HCT116 (cell line): ENCODE measurements at regions not wholly inside any gene's neighbourhood (a gene's known extent, or its start where the extent isn't known, plus 50 kb on each side); places are given as distances from the start of the nearest gene placed in this dataset.
"Not testable (repeated sequence)": the region's sequence is repeated elsewhere in the genome, so short reads cannot be mapped to it uniquely, and the experiment has no call there.

Experiments used
- ATAC-seq: fragments of 200-7000 bp; cut with Tn5 transposase; 2 replicates; pipeline ENCODE4 v1.9.1; 2020; ENCODE audit warnings: mild to moderate bottlenecking, moderate library complexity
- BruUV-seq: library from RNA; stranded (reverse); fragments of 400-500 nt; replicated peaks from 2 replicates; lab custom pipeline; 2021; lab: Mats Ljungman, UMichigan
- CTCF ChIA-PET: fragments of 300-600 bp; sonication (Branson Sonifier 250); formaldehyde crosslinking; loops from one replicate; lab custom pipeline; 2021; ENCODE audit warnings: antibody characterized with exemption; lab: Charles Lee
- POLR2A ChIA-PET: fragments of 300-600, 350-600 bp; sonication (Branson Sonifier 250); formaldehyde crosslinking; loops from one replicate; lab custom pipeline; 2021; ENCODE audit warnings: antibody characterized with exemption; lab: Charles Lee
- RAD21 ChIA-PET, 2 experiments: fragments of 300-600 bp; sonication (Branson Sonifier 250); formaldehyde crosslinking; loops; one replicate each; lab custom pipeline; 2023; ENCODE audit warnings: low total read pairs in 2 of 2; ENCODE audit not compliant: uncharacterized antibody in 2 of 2, unreplicated experiment in 2 of 2, low non-redundant PET in 1 of 2; lab: Charles Lee
- DNase-seq: peaks from one replicate; pipeline ENCODE4 v3.0.0-alpha.2; 2010; ENCODE audit warnings: low read depth, low spot score
- H2AFZ ChIP-seq: fragments of 200-600 bp; shearing (Covaris generic), sonication (generic); 2 replicates; pipeline ENCODE4 v1.6.1; 2017; ENCODE audit warnings: low read depth, mixed run types, mixed read lengths, antibody characterized with exemption, low read length; ENCODE audit not compliant: poor library complexity, severe bottlenecking
- H3K27ac ChIP-seq: 2 replicates; pipeline ENCODE4 v1.5.1; 2012; ENCODE audit warnings: low read depth, low read length
- H3K27me3 ChIP-seq: fragments of 200-600 bp; sonication (generic); 2 replicates; pipeline ENCODE4 v1.6.1; 2016; ENCODE audit warnings: mixed run types, low read length, mixed read lengths; ENCODE audit not compliant: insufficient read depth
- H3K36me3 ChIP-seq, 2 experiments: fragments of 200-500 bp in 1 of 2; fragments of 200-600 bp in 1 of 2; sonication (Bioruptor generic) in 1 of 2; sonication (generic) in 1 of 2; 2 replicates each; pipeline versions ENCODE4 v1.5.1 to v1.6.1; 2014 to 2016; ENCODE audit warnings: low read length in 2 of 2, inconsistent platforms in 1 of 2, mixed read lengths in 1 of 2, mixed run types in 1 of 2; ENCODE audit not compliant: insufficient read depth in 2 of 2, control insufficient read depth in 1 of 2
- H3K4me1 ChIP-seq, 2 experiments: fragments of 200-600 bp in 1 of 2; sonication (generic) in 1 of 2; 2 replicates each; pipeline versions ENCODE4 v1.5.1 to v1.6.1; 2012 to 2017; ENCODE audit warnings: low read length in 2 of 2, inconsistent platforms in 1 of 2, mild to moderate bottlenecking in 1 of 2, mixed read lengths in 1 of 2, mixed run types in 1 of 2, moderate library complexity in 1 of 2; ENCODE audit not compliant: insufficient read depth in 2 of 2, control insufficient read depth in 1 of 2
- H3K4me2 ChIP-seq: fragments of 200-600 bp; sonication (generic); 2 replicates; pipeline ENCODE4 v1.6.1; 2017; ENCODE audit warnings: mixed run types, low read length, mixed read lengths
- H3K4me3 ChIP-seq, 2 experiments: fragments of 200-600 bp in 1 of 2; sonication (generic) in 1 of 2; replicated peaks in 1 of 2; 2 replicates each; pipeline ENCODE4 v1.5.1; 2011 to 2016; ENCODE audit warnings: low read length in 2 of 2, control low read depth in 1 of 2, low read depth in 1 of 2, mild to moderate bottlenecking in 1 of 2, mixed read lengths in 1 of 2, mixed run types in 1 of 2
- H3K79me2 ChIP-seq: fragments of 200-600 bp; sonication (generic); 2 replicates; pipeline ENCODE4 v1.6.1; 2017; ENCODE audit warnings: mild to moderate bottlenecking, mixed run types, low read length, moderate library complexity, mixed read lengths; ENCODE audit not compliant: insufficient read depth
- H3K9ac ChIP-seq: fragments of 200-600 bp; sonication (generic); 2 replicates; pipeline ENCODE4 v1.6.1; 2016; ENCODE audit warnings: low read length, mixed read lengths
- H3K9me2 ChIP-seq: fragments of 200-600 bp; sonication (generic), shearing (Covaris generic); 2 replicates; pipeline ENCODE4 v1.6.1; 2017; ENCODE audit warnings: mixed run types, mild to moderate bottlenecking, moderate library complexity; ENCODE audit not compliant: insufficient read depth
- H3K9me3 ChIP-seq, 2 experiments: fragments of 200-500 bp in 1 of 2; fragments of 200-600 bp in 1 of 2; sonication (Bioruptor generic) in 1 of 2; sonication (generic) in 1 of 2; 2 replicates each; pipeline ENCODE4 v1.6.1; 2014 to 2017; ENCODE audit warnings: low read length in 2 of 2, mixed read lengths in 2 of 2, inconsistent platforms in 1 of 2, low read depth in 1 of 2, mild to moderate bottlenecking in 1 of 2, mixed run types in 1 of 2, moderate library complexity in 1 of 2; ENCODE audit not compliant: control insufficient read depth in 1 of 2, insufficient read depth in 1 of 2
- H4K20me1 ChIP-seq: fragments of 200-600 bp; sonication (generic), shearing (Covaris generic); 2 replicates; pipeline ENCODE4 v1.6.1; 2017; ENCODE audit warnings: mixed run types, mild to moderate bottlenecking, moderate library complexity; ENCODE audit not compliant: insufficient read depth
- CBX3 ChIP-seq: IDR thresholded peaks from 2 replicates; pipeline ENCODE4 v1.6.1; 2012; ENCODE audit warnings: low read depth
- ELF1 ChIP-seq: IDR thresholded peaks from 2 replicates; pipeline ENCODE4 v1.6.1; 2012; ENCODE audit warnings: low read depth, borderline replicate concordance
- EZH2phosphoT487 ChIP-seq: fragments of 200-600 bp; IDR thresholded peaks from 2 replicates; pipeline ENCODE4 v1.6.1; 2018; ENCODE audit warnings: antibody characterized with exemption, borderline replicate concordance
- JUND ChIP-seq: IDR thresholded peaks from 2 replicates; pipeline ENCODE4 v1.6.1; 2012
- POLR2A ChIP-seq: IDR thresholded peaks from 2 replicates; pipeline ENCODE4 v1.7.0; 2011; ENCODE audit warnings: borderline replicate concordance; ENCODE audit not compliant: insufficient read depth, insufficient read length; ENCODE audit errors: extremely low read depth
- POLR2AphosphoS5 ChIP-seq: IDR thresholded peaks from 2 replicates; pipeline ENCODE4 v1.6.1; 2011; ENCODE audit warnings: mild to moderate bottlenecking, low read depth, low read length, moderate library complexity
- RAD21 ChIP-seq: IDR thresholded peaks from 2 replicates; pipeline ENCODE4 v1.6.1; 2012; ENCODE audit warnings: low read depth, mild to moderate bottlenecking
- SIN3A ChIP-seq: IDR thresholded peaks from 2 replicates; pipeline ENCODE4 v1.6.1; 2012; ENCODE audit warnings: low read depth
- SP1 ChIP-seq: IDR thresholded peaks from 2 replicates; pipeline ENCODE4 v1.6.1; 2012; ENCODE audit warnings: low read depth
- YY1 ChIP-seq: IDR thresholded peaks from 2 replicates; pipeline ENCODE4 v1.6.1; 2011; ENCODE audit warnings: low read length, low read depth, moderate library complexity, mild to moderate bottlenecking; ENCODE audit not compliant: insufficient replicate concordance; ENCODE audit errors: extremely low read depth
- ZNF274 ChIP-seq: fragments of 200-500 bp; sonication (Bioruptor generic); IDR thresholded peaks from 2 replicates; pipeline ENCODE4 v1.6.1; 2014; ENCODE audit warnings: mild to moderate bottlenecking, low read depth, low read length, inconsistent platforms
- intact Hi-C: fragments of 100-400 bp; cut with micrococcal nuclease; formaldehyde crosslinking; loops from 2 replicates; pipeline ENCODE4 v1.10.0; 2022
- TF ChIP-seq, protein P1 (sequence below): IDR thresholded peaks from 2 replicates; pipeline ENCODE4 v1.6.1; 2012; ENCODE audit warnings: low read depth
- TF ChIP-seq, protein P2 (sequence below): IDR thresholded peaks from 2 replicates; pipeline ENCODE4 v1.6.1; 2012
- TF ChIP-seq, protein P3 (sequence below): IDR thresholded peaks from 2 replicates; pipeline ENCODE4 v1.6.1; 2012

DNA sequence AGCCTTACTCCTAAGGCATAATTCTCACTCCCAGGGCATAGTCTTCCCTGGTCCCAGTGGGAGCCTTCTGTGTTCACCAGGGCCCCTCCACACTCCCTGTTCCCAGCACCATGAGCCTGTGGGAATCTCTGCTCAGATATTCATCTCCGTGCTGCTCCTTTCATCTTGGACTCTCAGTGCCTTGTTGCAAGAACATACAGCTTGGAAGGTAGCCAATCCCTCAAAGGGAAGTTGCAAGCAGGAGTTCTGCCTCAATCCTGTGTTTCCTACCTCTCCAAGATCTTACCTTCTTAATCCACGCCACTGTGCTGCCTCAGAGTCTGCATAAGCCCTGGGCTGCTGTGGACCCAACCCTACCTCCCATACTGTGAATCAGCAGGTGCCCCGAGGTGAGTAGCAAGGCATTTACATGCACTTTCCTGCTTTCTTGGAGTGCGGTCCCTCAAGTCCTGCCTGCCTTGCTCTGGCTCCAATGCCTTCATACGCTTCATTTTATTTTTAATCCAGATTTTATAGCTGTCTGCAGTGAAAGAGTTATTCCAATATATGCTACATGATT, 413.8 kb upstream of the RAB6C start (continued):
- TF ChIP-seq EZH2phosphoT487, result no peak
- no peak for TF ChIP-seq RAD21

DNA sequence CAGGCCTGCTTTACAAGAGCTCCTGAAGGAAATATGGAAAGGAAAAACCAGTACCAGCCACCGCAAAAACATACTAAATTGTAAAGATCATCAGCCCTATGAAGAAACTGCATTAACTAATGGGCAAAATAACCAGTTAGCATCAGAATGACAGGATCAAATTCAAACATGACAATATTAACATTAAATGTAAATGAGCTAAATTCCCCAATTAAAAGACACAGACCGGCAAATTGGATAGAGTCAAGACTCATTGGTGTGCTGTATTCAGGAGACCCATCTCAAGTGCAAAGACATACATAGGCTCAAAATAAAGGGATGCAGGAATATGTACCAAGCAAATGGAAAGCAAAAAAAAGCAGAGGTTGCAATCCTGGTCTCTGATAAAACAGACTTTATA, 408.7 kb upstream of the RAB6C start:
- CTCF ChIA-PET, H3K9ac ChIP-seq, H3K79me2 ChIP-seq, H4K20me1 ChIP-seq, H3K4me1 ChIP-seq, ATAC-seq, intact Hi-C loops, H3K9me3 ChIP-seq, DNase-seq, H3K4me3 ChIP-seq, H3K9me2 ChIP-seq, RAD21 ChIA-PET, H3K27me3 ChIP-seq, H3K36me3 ChIP-seq, H3K27ac ChIP-seq, BruUV-seq, H2AFZ ChIP-seq, H3K4me2 ChIP-seq, POLR2A ChIA-PET: not testable (repeated sequence)

DNA sequence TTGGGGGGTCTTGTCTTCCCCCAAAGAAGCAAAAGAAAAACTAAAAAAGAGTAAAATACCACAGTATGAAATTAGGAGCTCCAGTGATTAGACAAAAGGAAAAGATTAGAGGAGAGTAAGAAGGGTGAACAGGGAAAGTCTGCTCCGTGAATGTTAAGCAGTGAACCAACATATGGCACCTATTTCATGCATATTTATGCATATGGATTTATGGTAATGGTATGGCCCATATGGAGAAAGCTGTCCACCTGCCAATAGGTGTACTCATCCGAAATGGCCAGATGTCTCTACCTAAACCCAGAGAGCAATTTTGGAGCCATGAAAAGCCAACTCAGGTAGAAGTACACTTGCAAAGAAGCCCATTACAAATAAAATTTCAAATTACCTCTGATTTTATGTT, 404.0 kb upstream of the RAB6C start:
- Histone ChIP-seq H3K9ac (no peak overlapping the region), H3K9me2 (no peaks in the 10 kb centered on the region), H3K27me3 (peaks cover 4% of the 10 kb centered on the region; the same call in 1 of the 2 replicates), H3K4me1 (no peaks in the 10 kb centered on the region), H3K27ac (no peak overlapping the region), H3K79me2 (no peaks in the 10 kb centered on the region), H3K4me3 (no peak overlapping the region), H3K4me2 (no peak overlapping the region), H4K20me1 (no peaks in the 10 kb centered on the region), H2AFZ (no peak overlapping the region), H3K9me3 (no peaks in the 10 kb centered on the region), H3K36me3 (no peaks in the 10 kb centered on the region)
- ATAC-seq (no peak), DNase-seq (no peak)
- RAD21 ChIA-PET, result no interaction called here
- intact Hi-C loops, result no loop called here
- no TSS peak for BruUV-seq
- POLR2A ChIA-PET, result no interaction called here
- CTCF ChIA-PET, result no interaction called here
- TF ChIP-seq RAD21 (no peak), CBX3 (no peak), ZNF274 (no peak), SP1 (no peak), JUND (no peak), ELF1 (no peak), SIN3A (no peak), POLR2A (no peak), YY1 (no peak), POLR2AphosphoS5 (no peak), EZH2phosphoT487 (no peak)
- TF ChIP-seq, protein P1, sequence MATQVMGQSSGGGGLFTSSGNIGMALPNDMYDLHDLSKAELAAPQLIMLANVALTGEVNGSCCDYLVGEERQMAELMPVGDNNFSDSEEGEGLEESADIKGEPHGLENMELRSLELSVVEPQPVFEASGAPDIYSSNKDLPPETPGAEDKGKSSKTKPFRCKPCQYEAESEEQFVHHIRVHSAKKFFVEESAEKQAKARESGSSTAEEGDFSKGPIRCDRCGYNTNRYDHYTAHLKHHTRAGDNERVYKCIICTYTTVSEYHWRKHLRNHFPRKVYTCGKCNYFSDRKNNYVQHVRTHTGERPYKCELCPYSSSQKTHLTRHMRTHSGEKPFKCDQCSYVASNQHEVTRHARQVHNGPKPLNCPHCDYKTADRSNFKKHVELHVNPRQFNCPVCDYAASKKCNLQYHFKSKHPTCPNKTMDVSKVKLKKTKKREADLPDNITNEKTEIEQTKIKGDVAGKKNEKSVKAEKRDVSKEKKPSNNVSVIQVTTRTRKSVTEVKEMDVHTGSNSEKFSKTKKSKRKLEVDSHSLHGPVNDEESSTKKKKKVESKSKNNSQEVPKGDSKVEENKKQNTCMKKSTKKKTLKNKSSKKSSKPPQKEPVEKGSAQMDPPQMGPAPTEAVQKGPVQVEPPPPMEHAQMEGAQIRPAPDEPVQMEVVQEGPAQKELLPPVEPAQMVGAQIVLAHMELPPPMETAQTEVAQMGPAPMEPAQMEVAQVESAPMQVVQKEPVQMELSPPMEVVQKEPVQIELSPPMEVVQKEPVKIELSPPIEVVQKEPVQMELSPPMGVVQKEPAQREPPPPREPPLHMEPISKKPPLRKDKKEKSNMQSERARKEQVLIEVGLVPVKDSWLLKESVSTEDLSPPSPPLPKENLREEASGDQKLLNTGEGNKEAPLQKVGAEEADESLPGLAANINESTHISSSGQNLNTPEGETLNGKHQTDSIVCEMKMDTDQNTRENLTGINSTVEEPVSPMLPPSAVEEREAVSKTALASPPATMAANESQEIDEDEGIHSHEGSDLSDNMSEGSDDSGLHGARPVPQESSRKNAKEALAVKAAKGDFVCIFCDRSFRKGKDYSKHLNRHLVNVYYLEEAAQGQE, result no peak
- TF ChIP-seq, protein P2, sequence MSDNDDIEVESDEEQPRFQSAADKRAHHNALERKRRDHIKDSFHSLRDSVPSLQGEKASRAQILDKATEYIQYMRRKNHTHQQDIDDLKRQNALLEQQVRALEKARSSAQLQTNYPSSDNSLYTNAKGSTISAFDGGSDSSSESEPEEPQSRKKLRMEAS, result no peak
- TF ChIP-seq, protein P3, sequence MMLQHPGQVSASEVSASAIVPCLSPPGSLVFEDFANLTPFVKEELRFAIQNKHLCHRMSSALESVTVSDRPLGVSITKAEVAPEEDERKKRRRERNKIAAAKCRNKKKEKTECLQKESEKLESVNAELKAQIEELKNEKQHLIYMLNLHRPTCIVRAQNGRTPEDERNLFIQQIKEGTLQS, result no peak
